ENCODE measurements at regions not wholly inside any gene's neighbourhood (a gene's known extent, or its start where the extent isn't known, plus 50 kb on each side); places are given as distances from the start of the nearest gene placed in this dataset.

DNA sequence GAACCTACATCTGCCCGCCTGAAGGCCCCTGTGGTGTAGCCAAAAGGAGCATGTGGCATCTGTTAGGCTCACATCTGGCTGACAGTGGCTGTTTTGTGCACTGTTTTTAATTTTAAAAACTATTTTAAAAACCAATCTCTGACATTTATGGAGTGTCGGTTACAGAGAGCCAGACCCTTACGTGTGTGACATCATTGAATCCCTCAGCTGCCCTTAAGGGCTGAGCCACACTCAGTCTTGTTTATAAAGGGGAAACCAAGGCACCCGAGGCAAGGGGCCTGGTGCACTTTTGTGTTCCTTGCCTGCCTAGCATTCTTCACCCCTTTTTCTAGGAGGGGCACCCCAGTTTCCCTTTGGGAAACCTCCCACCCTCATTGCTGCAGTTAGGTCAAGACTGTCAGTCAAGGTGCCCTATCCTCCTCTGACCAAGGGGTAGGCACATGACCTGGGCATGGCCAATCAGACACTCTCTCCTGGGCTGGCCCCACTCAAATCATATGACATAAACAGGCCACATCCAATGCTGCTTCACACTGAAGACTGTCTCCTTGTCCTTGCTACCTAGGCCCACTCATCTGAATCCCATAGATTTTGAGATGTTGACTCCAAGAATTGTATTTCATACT, 105.3 kb downstream of the LSM3 start:
- TF ChIP-seq CTCF (conservative IDR thresholded peaks at IDR 0.05): no peak
- DNase-seq: no peak
- no peak overlapping the region for H3K4me3 Mint-ChIP-seq
- no peaks in the 10 kb centered on the region for H3K36me3 Mint-ChIP-seq (ENCODE audit: low read depth)
- H3K27me3 Mint-ChIP-seq (ENCODE audit: insufficient read depth): peaks cover 8% of the 10 kb centered on the region
- Histone ChIP-seq H3K9me3 (ENCODE audit: control insufficient read depth, low read length) (no peaks in the 10 kb centered on the region), H3K4me1 (ENCODE audit: control insufficient read depth, insufficient read depth, low read length) (no peaks in the 10 kb centered on the region), H3K4me3 (ENCODE audit: low read length) (no peak overlapping the region), H3K36me3 (ENCODE audit: control insufficient read depth, insufficient read depth, low read length) (no peaks in the 10 kb centered on the region), H3K9ac (ENCODE audit: extremely low read depth, low read length, poor library complexity, severe bottlenecking) (no peak overlapping the region), H3K27me3 (ENCODE audit: control insufficient read depth, insufficient read depth, low read length, poor library complexity, severe bottlenecking) (no peaks in the 10 kb centered on the region), H3K27ac (ENCODE audit: low read depth, low read length) (no peak overlapping the region)
- 91 to 92% methylated on average over 4 of the region's 4 CpGs for WGBS, 2 experiments (ENCODE audit: insufficient coverage in 1 of 2, insufficient read length in 1 of 2)
- no peaks in the 10 kb centered on the region for H3K9me3 Mint-ChIP-seq
- H3K27ac Mint-ChIP-seq: no peak overlapping the region
- H3K4me1 Mint-ChIP-seq: peaks cover 17% of the 10 kb centered on the region

GRCh38 chr3:14284694-14285547, 106.3 kb downstream of the LSM3 start:
- H3K4me3 Mint-ChIP-seq: no peak overlapping the region
- peaks cover 7% of the 10 kb centered on the region for H3K27me3 Mint-ChIP-seq (ENCODE audit: insufficient read depth)
- no peaks in the 10 kb centered on the region for H3K9me3 Mint-ChIP-seq
- no peak for DNase-seq
- 79 to 86% methylated on average over 9 to 15 of the region's 15 CpGs for WGBS, 2 experiments (ENCODE audit: insufficient coverage in 1 of 2, insufficient read length in 1 of 2)
- H3K27ac Mint-ChIP-seq: no peak overlapping the region
- H3K36me3 Mint-ChIP-seq (ENCODE audit: low read depth): no peaks in the 10 kb centered on the region
- Histone ChIP-seq H3K36me3 (ENCODE audit: control insufficient read depth, insufficient read depth, low read length) (no peaks in the 10 kb centered on the region), H3K27me3 (ENCODE audit: control insufficient read depth, insufficient read depth, low read length, poor library complexity, severe bottlenecking) (no peaks in the 10 kb centered on the region), H3K9me3 (ENCODE audit: control insufficient read depth, low read length) (no peaks in the 10 kb centered on the region), H3K4me3 (ENCODE audit: low read length) (no peak overlapping the region), H3K4me1 (ENCODE audit: control insufficient read depth, insufficient read depth, low read length) (no peaks in the 10 kb centered on the region), H3K27ac (ENCODE audit: low read depth, low read length) (no peak overlapping the region), H3K9ac (ENCODE audit: extremely low read depth, low read length, poor library complexity, severe bottlenecking) (no peak overlapping the region)
- H3K4me1 Mint-ChIP-seq: peaks cover 17% of the 10 kb centered on the region
- no peak for TF ChIP-seq CTCF (conservative IDR thresholded peaks at IDR 0.05)

DNA sequence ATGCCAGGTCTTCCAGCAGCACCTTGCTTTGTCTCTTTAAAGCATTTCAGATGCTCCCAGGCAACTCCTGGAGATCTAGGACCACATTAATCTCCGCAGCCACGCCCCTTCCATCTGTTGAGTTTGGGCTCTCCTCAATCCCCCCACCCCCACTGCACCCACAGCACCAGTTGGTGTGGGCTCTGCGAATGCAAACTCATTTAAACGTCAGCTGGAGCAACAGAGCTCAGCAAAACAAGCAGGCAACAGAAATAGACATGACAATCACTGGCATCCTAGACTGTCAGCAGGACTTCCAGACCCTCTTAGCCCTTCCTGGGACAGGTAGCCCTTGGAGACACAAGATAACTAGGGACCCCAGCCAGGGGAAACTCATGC, 106.9 kb downstream of the LSM3 start:
- no peaks in the 10 kb centered on the region for H3K9me3 ChIP-seq (ENCODE audit: control insufficient read depth, low read length)
- no peak overlapping the region for H3K27ac Mint-ChIP-seq
- H3K4me3 Mint-ChIP-seq: no peak overlapping the region
- H3K27ac ChIP-seq (ENCODE audit: low read depth, low read length): no peak overlapping the region
- H3K36me3 Mint-ChIP-seq (ENCODE audit: low read depth): no peaks in the 10 kb centered on the region
- H3K4me3 ChIP-seq (ENCODE audit: low read length): no peak overlapping the region
- H3K9me3 Mint-ChIP-seq: no peaks in the 10 kb centered on the region
- H3K9ac ChIP-seq (ENCODE audit: extremely low read depth, low read length, poor library complexity, severe bottlenecking): no peak overlapping the region
- H3K27me3 Mint-ChIP-seq (ENCODE audit: insufficient read depth): peaks cover 4% of the 10 kb centered on the region
- H3K27me3 ChIP-seq (ENCODE audit: control insufficient read depth, insufficient read depth, low read length, poor library complexity, severe bottlenecking): no peaks in the 10 kb centered on the region
- 62 to 83% methylated on average over 1 to 4 of the region's 4 CpGs for WGBS, 2 experiments (ENCODE audit: insufficient coverage in 1 of 2, insufficient read length in 1 of 2)
- H3K4me1 Mint-ChIP-seq: peaks cover 22% of the 10 kb centered on the region
- H3K36me3 ChIP-seq (ENCODE audit: control insufficient read depth, insufficient read depth, low read length): no peaks in the 10 kb centered on the region
- TF ChIP-seq CTCF (conservative IDR thresholded peaks at IDR 0.05): no peak
- DNase-seq: no peak
- H3K4me1 ChIP-seq (ENCODE audit: control insufficient read depth, insufficient read depth, low read length): no peaks in the 10 kb centered on the region
